Fibroblast of upper back skin (primary cell): ENCODE measurements at regions not wholly inside any gene's neighbourhood (a gene's known extent, or its start where the extent isn't known, plus 50 kb on each side); places are given as distances from the start of the nearest gene placed in this dataset.
A peak's percentile ranks its signal among the peaks of the same experiment; 100 is the strongest.

ENCODE experiments used
- DNase-seq: peaks from one replicate; pipeline ENCODE4 v3.0.0-alpha.2; 2013

DNA sequence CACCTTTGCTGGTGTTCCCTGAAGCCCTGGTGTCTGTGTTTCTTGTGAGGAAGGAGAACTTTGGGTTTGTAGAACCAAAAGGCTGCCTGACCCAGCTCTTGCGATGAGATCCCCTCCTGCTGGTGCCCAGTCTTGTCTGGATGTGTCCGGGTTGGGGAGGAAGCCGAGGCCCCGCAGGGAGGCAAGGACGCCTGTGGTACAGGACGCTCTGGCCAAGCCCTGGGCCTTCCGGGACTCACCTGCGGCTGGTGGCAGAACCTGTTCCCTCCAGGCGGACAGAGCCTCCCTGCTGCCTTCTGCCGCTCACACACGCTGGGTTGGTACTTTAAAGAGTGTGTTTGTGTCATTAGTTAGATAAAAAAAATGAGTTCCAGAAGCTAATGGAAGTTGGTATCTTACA lies 616.2 kb downstream of the GALR1 start:
- no peak for DNase-seq

DNA sequence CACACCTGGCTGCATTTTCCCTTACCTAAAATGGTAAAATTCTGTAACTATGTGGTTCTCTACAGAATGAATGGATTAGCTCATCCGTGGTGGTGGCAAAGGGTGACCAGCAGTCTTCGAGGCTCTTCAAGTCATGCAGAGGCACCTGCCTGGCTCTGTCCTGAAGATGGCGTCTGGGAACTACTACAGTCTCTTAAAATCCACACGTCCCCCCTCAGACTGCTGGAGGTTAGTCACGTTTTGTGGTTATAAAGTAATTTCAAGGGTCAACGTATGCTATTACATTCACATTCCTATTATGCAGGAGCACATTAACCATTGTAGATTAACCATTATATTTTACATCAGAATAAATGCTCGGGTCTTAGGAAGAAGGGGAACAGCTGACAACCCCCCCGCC lies 616.7 kb downstream of the GALR1 start:
- DNase-seq: no peak

DNA sequence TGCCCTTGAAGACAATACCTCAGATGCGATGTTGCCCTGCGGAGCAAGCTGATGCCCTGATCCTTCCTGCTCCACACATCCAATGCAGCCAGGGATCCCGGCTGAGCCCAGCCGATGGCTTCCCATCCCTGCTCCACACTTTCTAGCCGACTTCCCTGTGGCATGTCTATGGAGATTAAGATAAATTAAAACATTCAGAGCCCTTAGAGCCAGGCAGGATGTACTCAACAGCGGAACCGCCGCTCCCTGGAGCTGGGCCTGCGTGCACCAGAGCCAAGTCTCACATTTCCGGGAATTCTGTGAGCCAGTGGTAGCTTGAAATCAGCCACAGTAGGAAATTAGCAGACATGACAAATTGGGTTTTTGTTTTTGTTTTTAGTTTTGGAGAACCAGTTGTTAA lies 620.6 kb downstream of the GALR1 start:
- DNase-seq: no peak

DNA sequence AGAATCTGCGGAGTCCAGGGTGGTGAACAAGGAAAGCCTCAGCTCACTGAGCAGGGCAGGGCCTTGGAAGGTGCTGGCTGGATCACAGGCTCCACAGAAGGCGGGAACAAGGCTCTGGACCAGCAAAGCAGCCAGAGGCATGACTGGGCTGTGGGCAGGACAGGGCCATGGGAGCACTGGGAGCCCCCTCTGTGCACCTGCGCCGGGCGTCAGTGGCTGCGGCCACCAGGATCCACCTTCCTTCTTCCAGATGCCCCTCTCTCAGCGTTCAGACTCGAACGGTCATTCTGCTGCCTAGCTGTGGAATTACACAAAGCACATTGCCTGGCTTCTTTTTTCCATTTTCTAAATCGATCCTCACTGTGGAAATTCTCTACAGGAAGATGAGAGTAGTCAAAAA lies 621.2 kb downstream of the GALR1 start:
- DNase-seq: no peak

DNA sequence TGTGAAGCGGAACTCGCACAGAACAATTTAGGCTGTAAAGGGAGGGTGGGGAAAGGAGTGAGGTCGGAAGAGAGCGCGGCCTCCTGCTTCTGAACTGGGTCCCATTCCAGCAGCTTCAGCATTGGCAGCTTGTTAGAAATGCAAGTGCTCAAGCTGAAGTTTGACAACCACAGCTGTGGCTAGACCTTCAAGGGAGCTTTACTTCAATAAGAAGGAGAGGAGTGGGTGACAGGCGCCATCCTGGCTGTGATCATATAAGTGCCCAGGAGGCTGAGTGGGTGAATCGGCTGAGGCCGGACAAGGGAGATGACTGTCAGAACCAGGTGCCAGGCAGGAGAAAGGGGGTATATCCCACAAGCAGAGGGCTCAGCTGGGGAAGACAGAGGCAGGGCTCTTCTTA lies 622.5 kb downstream of the GALR1 start:
- no peak for DNase-seq

DNA sequence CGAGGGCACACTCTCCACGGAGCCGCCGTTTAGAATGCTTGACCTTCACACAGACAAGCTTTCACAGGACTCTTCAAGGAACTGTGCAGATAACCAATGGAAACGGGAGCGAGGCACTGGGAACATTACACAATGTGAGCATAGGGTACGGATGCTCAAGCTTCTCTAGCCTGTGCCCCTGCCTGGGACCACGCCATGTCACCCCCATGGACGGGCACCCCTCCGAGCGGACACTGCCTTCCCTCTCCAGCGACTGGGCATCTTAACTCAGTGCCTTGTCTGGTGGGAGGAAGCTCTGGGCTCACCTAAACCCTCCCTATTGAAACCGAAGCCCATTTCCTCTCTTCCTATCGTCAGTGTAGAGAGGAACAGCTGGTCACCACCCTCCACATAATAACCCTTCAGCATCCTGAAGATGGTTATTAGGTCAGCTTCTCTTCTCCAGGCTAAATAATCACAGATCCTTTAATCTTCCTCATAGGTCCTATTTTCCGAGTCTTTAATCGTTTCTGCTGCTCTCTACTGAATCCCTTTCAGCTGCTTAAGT lies 626.7 kb downstream of the GALR1 start:
- DNase-seq: no peak

DNA sequence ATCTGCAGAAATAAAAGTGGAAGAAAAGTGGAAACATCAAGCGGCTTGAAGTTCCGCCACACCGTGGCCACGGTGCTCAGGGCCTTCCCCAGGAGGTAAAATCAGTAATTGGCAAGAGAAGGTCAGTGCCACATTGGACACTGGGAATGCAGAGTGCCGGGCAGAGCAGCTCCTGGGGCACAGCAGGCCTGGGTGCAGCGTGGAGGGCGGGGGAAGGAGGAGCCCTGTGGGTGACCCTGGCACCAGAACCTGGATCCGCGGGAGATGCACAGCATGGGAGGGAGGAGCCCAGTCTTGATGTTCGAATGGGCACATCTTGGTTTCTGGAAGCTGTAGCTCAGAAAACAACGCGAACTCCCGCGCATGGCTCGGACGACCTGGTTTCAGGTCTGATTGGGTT lies 630.2 kb downstream of the GALR1 start:
- DNase-seq: no peak

DNA sequence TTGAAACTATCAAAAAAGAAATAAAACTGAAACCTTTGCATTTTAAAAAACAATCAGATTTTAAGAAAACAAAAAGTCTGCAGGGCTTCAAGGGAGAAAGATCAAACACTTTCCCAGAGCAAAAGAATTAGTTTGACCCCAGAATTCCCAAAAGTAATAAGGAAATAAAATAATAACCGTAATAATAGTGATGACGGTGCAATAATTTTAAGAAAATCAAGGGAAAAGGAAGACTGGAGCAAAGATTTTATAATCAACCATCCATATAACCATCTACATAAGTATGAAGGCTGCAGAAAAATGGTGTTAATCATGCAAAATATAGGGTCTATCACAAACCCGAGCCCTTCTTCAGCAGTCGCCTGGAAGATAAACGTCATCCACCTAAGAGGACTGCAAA lies 634.8 kb downstream of the GALR1 start:
- DNase-seq: no peak

DNA sequence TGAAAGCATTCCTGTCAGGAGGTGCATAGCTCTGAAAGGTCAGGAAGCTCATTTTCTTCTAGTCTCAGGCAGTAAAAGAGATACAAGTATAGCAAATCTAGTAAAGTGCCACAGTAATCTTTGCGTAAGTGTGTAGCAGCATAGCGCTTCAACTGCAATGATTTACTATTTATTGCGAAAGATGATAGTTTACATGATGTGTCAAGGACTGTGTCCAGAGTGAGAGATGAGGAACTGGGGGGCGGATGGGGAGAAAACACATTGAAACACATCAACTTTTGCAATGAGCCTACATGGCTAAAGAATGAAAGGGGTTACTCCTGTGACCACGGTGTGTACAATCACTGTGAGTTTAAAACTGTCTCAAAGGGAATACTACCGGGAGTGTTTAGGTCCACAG lies 644.4 kb downstream of the GALR1 start:
- DNase-seq: no peak

DNA sequence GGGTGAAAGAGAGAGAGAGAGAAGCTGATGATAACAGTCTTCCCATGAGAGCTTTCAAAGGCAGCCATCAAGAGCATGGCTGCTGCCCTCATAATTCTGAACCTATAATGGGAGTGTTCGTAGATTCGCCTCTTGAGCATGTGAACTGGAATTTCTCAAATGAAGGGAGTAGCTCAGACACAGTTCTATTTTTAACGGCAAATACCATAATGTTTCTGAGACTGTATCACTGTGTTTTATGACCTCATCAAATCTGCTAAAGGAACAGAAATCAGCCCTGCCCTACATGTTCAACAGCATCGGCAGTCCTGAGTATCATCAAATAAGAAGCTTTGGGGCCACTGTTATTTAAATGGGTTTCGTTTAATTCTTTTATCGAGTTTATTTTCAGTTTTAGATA lies 645.6 kb downstream of the GALR1 start:
- DNase-seq: no peak

DNA sequence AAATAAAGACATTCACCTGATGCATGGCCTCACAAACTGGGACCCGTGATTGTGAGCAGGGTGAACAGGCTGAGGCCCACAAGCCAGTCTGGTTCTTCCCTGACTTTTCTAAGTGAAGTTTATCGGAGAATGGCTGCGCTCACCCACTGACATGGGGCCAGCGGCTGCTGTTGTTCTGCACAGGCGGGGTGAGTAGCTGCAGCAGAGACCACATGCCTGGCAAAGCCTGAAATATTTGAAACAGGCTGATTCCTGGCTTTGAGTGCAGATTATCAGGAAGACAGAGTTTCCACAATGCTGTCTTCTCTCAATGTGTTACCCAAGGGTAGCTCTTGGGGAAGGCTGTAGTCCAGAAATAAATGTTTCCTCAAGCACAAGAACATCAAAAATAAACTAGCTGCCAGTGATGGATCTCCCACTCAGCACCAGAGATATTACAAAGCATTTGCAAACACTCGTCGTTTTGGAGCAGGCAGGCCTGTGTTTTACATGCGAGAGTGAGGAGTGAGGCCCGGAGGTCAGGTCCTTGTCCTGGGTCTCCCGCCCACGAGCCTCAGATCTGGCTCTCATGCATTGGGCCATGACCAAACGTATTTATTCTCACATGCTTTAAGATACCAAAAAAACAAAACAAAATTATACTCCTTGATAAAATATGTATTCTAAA lies 647.1 kb downstream of the GALR1 start:
- no peak for DNase-seq

DNA sequence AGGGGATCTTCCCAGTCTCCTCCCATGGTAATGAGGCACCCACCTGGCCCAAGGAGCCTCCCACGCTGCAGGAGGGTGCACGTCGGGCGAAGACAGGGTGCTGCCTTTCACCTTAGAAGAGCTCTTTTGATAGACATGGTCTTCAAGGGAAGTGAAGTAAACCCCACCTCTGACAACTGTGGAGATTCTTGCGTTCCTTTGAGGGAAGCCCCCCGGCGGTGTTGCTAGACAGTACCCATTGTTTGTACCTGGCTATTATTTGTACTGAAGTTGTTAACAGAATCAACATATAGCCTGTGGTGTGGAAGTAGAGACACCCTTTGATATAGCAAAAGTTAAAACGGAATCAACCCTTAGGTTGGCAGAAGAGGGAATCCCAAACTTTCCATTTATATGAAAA lies 648.0 kb downstream of the GALR1 start:
- DNase-seq: no peak

DNA sequence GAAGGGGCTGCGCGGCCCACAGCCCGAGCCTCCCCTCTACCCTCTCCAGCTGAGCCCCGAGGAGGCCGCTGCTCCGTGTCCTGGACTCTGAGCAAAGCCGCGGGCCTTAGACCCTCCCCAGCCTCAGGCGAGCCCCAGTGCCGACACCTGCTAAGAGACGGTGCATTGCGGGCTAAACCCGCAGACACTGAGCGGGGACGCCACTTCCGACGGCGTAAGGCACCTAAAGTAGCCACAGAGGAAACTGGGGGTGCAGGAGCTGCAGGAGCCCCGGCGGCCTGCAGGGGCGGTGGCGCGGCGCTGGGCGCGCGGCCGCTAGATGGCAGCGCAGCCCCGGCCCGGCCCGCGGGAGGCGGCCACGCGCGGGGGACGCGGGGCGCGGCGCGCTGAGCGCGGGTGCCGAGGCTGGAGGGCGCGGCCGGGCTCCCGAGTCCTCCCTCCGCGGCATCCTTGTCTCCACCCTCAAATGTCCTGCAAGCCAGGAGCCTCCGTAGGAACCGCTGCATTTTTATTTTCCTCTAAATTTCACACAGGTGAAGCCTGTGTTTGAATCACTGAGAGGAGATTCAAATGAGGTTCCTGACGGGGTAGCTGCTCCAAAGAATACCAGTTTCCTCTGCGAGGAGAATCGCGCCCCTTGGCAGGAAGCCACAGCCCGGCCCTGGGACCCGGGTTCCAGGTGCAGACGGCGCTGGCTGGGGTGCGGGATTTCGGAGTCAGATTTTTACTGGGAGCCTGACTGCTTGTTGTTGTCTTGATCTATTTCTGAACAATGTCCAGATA lies 650.5 kb downstream of the GALR1 start:
- peak; percentile 8 for DNase-seq

DNA sequence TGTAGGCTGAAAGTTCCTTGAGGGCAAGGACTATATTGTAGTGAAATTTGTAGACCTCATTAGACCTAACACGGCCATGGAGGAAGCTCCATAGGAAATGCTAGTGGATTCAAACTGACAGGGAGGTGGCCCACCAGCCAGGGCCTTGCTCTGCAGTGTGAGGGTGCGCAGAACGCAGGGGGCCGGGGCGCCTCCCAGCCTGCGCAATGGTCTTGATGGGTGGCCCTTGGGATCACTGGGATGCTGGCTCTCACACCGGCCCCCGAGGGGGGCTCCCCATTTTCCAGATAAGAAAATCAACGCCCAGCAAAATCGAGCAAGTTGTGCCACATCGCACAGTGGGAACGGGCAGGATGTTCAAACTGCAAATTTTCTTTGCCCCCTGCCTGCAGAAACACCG lies 655.4 kb downstream of the GALR1 start:
- no peak for DNase-seq

DNA sequence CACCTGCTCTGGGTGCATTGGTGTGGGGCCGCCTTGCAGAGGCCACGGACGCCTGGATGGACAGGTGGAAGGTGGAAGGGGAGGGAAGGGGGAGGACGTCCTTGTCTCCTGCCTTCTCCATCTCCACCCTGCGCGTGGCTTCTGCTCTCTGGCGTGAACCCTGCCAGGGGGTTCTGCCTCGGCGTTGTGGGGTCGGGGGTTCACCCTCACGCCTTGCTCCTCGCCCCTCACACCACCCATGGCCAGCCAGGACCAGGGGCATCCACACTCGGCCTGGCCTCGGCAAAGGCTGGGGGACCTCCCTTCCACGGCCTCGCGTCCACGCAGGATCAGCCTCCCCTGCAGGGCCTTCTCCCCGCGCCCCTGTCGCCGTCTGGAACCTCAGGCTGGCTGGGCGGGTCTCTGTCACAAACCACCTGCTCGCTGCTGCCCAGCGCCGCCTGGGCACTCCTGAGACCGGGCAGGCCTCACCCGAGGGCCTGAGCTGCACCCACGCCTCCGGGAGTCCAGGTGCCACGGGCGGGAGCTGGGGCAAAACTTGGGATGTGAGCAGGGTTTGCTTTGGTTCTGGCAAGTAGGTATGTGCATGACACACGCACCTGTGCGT lies 655.9 kb downstream of the GALR1 start:
- no peak for DNase-seq

DNA sequence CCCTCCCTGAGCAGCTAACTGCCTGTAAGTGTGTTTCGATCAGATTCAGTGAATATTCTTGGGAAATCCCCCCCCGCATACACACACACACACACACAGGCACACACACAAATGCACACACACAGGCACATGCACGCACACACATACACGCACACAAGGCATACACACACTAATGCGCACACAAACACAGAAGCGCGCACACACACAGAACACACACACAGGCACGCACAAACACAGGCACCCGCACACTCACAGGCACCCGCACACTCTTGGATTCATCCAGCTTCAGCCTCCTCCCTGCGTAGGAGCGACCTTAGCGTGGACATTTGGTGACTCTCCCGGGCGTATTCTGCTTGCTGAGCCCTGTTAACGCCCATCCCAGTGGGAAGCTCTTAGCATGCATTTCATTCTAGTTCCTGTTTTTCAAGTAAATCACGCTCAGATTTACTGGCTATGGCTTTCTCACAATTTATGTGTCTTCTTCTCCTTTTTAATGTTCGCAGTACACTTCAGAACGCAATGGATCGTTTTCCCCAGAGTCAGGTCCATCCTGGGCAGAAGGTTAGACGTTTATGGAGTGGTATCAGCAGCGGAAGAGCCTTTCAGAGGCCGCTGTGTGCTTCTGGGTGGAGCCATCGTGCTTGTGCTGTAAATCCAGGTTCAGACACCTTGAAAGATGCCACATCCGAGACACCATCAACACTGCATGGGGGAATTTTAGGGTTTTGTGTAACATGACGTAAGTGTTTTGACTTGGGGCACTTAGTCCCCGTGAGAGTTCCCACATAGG lies 656.6 kb downstream of the GALR1 start:
- no peak for DNase-seq

DNA sequence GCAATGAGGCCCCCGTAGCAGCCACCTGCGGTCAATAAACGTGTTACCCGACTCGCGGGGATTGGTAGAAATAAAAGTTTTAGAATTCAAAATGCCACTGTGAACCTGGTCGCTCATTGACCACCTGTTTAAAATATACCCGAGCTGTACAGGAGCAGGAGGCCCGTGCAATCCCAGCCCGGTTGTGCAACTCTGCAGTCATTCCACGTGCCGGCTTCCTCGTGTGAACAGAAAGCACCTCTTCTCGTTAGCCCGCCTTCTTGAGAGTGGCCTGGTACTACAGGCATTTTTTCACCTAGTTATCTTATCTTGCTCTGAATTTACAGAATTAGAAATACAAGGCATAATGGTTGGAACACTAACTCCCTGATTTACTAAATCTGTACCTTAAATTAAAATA lies 660.7 kb downstream of the GALR1 start:
- no peak for DNase-seq

DNA sequence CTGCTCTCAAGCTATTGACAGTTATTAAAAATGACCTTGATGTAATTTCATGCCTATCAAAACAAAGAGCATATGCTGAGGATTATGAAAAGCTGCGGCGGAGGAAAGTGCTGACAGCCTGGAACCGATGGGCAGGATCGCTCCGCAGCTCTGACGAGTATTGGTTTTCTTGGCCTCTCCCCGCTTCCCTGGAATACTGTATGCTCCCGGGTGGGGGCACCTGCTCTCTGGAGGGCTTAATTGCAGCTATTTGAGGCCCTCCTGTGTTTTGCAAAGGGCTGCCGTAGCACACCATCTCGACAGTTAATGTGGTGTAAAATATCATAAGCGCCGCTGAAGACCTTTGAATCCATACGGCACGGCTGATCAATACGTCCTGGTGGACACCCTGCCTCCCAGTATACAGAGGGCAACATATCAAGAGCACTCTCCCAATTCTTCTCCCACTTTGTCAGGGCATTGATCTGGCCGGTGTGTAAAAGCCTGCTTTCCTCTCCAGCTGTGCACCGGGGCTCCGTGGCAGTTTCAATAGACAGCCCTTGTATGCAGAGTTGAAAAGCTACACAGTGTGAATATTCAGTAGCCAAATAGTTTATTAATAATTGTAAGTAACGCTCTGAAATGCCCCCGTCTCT lies 662.4 kb downstream of the GALR1 start:
- DNase-seq: no peak

DNA sequence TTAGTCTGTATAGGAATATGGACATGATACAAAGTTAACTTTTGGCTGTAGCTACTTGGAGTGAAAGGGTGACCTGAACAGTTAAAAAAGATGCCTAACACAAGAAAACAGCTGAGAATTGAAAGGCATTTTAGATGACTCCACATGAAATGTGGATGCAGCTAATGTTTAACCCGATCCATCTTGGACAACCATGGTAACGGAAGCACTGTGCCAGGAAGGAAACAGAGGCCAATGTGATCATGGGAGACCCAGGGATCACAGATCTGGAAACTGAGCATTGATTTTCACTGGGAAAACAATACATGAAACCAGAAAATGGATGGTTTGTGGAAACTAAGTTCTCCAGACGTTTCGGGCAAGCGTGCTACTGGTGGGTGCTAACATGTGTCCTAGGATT lies 669.1 kb downstream of the GALR1 start:
- no peak for DNase-seq

DNA sequence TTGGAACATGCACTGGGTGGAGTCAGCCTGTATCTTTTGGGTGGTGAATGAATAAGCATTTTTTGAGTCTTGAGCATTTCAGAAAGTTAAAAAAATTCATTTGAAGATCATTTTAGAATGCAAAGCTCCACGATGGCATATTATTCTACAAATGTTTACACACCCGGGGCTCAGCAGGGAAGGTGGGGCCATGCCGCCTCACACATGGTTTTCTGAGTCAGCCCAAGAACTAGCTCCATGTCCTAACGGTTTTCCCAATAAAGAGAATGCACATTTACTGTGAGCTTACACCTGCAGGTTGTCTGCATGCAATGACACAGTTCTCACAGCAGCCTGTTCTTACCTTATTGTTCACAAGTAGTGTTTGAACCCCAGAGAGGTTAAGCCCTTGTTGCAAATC lies 670.3 kb downstream of the GALR1 start:
- no peak for DNase-seq

DNA sequence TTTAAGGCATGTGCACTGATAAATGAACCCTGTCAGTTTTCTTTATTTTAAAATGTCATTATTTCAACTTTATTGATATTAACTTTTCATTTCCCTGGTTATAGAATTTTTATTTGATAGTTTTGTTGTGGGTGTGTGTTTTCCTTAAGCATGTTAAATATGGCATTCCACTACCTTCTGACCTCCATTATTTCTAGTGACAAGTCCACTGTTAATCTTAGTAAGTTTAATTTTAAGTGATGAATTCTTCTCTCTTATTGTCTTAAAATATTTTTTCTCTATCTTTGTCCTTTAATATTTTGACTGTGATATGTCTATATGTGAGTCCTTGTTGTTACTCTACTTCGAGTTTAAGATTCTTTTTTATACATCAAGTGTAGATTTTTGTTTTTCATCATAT lies 685.7 kb downstream of the GALR1 start:
- DNase-seq: no peak

DNA sequence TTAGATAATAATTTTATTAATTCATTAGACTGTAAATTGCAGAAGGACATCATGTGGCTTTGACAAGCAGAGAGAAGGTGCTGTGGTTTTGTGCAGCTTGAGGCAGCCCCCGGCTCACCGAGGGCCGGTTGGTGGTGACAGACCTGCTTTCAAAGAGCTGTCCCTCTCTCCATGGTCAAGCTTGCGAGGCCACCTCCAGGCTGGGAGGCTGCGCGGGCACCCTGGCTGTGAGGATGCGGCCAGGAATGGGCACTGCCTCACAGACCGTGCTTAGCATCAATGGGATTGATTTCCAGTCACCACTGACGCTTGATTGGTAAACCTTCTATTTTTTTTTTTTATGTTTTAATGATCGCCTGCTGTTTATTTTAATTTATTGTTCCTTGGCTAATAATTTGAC lies 690.9 kb downstream of the GALR1 start:
- no peak for DNase-seq

DNA sequence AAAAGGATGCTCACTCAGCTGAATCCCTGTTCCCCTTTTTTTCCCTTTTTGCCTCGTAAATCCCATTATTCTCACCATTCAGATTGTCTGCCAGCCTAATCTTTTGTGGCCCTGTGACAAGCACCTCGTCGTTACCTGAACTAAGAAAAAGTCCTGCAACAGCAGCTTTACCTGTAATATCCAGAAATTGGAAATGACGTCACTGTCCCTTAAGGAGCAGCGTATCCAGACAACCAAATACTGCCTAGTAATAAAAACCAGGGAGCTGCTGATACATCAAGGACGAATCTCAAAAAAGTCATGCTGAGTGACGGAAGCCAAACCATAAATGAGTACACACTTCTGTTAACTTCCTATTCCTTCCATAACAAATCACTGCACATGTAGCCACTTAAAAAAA lies 694.9 kb downstream of the GALR1 start:
- DNase-seq: no peak
